ENCODE measurements at regions not wholly inside any gene's neighbourhood (a gene's known extent, or its start where the extent isn't known, plus 50 kb on each side); places are given as distances from the start of the nearest gene placed in this dataset.

- no peak for TF ChIP-seq CTCF (IDR thresholded peaks at IDR 0.05; ENCODE audit: insufficient read depth, low read length, poor library complexity, severe bottlenecking)
- no peak for TF ChIP-seq EZH2phosphoT487 (conservative IDR thresholded peaks at IDR 0.05; ENCODE audit: low read length)
These were observed 134.2 kb upstream of the SPRED2 start for GRCh38 chr2:65566617-65567016.
